ENCODE measurements at regions not wholly inside any gene's neighbourhood (a gene's known extent, or its start where the extent isn't known, plus 50 kb on each side); places are given as distances from the start of the nearest gene placed in this dataset.

DNA sequence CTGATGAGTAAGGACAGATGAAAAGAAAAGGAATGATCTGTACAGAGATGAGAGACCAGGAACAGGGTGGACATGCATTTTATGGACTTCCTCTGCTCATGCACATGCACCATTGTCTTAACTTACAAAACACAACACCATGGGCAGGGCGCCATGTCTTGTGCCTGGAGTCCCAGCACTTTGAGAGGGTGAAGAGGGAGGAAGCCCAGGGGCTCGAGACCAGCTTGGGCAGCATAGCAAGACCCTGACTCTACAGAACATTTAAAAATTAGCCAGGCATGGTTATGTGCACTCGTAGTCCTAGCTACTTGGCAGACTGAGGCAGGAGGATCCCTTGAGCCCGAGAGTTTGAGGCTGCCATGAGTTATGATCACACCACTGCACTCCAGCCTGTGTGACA lies 86.9 kb downstream of the ZFP36L2 start (continued):
- TF ChIP-seq ZNF331 (CRISPR knock-in tag; IDR thresholded peaks at IDR 0.05; ENCODE audit: low read depth) = no peak
- TF ChIP-seq, protein P1, sequence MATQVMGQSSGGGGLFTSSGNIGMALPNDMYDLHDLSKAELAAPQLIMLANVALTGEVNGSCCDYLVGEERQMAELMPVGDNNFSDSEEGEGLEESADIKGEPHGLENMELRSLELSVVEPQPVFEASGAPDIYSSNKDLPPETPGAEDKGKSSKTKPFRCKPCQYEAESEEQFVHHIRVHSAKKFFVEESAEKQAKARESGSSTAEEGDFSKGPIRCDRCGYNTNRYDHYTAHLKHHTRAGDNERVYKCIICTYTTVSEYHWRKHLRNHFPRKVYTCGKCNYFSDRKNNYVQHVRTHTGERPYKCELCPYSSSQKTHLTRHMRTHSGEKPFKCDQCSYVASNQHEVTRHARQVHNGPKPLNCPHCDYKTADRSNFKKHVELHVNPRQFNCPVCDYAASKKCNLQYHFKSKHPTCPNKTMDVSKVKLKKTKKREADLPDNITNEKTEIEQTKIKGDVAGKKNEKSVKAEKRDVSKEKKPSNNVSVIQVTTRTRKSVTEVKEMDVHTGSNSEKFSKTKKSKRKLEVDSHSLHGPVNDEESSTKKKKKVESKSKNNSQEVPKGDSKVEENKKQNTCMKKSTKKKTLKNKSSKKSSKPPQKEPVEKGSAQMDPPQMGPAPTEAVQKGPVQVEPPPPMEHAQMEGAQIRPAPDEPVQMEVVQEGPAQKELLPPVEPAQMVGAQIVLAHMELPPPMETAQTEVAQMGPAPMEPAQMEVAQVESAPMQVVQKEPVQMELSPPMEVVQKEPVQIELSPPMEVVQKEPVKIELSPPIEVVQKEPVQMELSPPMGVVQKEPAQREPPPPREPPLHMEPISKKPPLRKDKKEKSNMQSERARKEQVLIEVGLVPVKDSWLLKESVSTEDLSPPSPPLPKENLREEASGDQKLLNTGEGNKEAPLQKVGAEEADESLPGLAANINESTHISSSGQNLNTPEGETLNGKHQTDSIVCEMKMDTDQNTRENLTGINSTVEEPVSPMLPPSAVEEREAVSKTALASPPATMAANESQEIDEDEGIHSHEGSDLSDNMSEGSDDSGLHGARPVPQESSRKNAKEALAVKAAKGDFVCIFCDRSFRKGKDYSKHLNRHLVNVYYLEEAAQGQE (IDR thresholded peaks at IDR 0.05; ENCODE audit: unreplicated experiment) = no peak
- TF ChIP-seq POLR2AphosphoS5 (IDR thresholded peaks at IDR 0.05; ENCODE audit: low read depth) = no peak
- TF ChIP-seq ZNF114 (CRISPR knock-in tag; IDR thresholded peaks at IDR 0.05) = no peak
- TF ChIP-seq STAT1 (IDR thresholded peaks at IDR 0.05; ENCODE audit: unreplicated experiment) = no peak
- TF ChIP-seq CREB1 (CRISPR knock-in tag; IDR thresholded peaks at IDR 0.05; ENCODE audit: low read depth) = no peak
- no peak for TF ChIP-seq JUNB (IDR thresholded peaks at IDR 0.05; ENCODE audit: unreplicated experiment)
- TF ChIP-seq, protein P2, sequence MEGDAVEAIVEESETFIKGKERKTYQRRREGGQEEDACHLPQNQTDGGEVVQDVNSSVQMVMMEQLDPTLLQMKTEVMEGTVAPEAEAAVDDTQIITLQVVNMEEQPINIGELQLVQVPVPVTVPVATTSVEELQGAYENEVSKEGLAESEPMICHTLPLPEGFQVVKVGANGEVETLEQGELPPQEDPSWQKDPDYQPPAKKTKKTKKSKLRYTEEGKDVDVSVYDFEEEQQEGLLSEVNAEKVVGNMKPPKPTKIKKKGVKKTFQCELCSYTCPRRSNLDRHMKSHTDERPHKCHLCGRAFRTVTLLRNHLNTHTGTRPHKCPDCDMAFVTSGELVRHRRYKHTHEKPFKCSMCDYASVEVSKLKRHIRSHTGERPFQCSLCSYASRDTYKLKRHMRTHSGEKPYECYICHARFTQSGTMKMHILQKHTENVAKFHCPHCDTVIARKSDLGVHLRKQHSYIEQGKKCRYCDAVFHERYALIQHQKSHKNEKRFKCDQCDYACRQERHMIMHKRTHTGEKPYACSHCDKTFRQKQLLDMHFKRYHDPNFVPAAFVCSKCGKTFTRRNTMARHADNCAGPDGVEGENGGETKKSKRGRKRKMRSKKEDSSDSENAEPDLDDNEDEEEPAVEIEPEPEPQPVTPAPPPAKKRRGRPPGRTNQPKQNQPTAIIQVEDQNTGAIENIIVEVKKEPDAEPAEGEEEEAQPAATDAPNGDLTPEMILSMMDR (conservative IDR thresholded peaks at IDR 0.05; ENCODE audit: low read depth in 2 of 2) = no peak
- TF ChIP-seq NANOG (IDR thresholded peaks at IDR 0.05; ENCODE audit: borderline replicate concordance) = no peak

DNA sequence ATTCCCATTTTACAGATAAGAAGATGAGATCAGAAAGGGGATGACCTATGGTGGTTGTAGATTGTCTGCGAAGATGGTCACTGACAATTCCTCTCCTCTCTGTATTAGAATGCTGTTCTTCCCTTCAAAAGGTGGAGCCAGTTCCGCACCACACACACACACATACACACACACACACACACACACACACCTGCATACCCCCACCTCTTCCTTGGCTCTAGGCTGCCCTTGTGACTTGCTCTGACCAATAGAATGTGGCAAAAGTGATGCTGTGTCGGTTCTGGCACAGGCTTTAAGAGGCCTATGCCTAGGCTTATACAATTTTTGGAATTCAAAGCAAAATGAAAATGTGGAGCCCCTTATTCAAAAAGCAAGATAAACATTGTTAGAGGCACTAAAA lies 88.0 kb downstream of the ZFP36L2 start:
- H3K36me3 Mint-ChIP-seq (ENCODE audit: low read depth) = no peaks in the 10 kb centered on the region
- no peaks in the 10 kb centered on the region for H4K20me1 ChIP-seq (replicated peaks; ENCODE audit: insufficient read depth)
- no peaks in the 10 kb centered on the region for H3K36me3 ChIP-seq (ENCODE audit: insufficient read depth)
- no peaks in the 10 kb centered on the region for H3F3A ChIP-seq (replicated peaks; ENCODE audit: low read depth)
- no peak overlapping the region for H3K27ac ChIP-seq (ENCODE audit: low read depth)
- no peak overlapping the region for H3K4me3 Mint-ChIP-seq
- no peaks in the 10 kb centered on the region for H3K27me3 ChIP-seq (ENCODE audit: insufficient read depth)
- TF ChIP-seq, protein P2 (conservative IDR thresholded peaks at IDR 0.05; ENCODE audit: low read depth in 2 of 2) = no peak
- no peak for TF ChIP-seq STAT1 (IDR thresholded peaks at IDR 0.05; ENCODE audit: unreplicated experiment)
- no peak for TF ChIP-seq NANOG (IDR thresholded peaks at IDR 0.05; ENCODE audit: borderline replicate concordance)
- no peak for TF ChIP-seq ZNF114 (CRISPR knock-in tag; IDR thresholded peaks at IDR 0.05)
- H3K27me3 Mint-ChIP-seq (ENCODE audit: insufficient read depth, low read depth, poor library complexity) = peaks cover 11% of the 10 kb centered on the region
- no peaks in the 10 kb centered on the region for H3K9me3 Mint-ChIP-seq
- no peak overlapping the region; the same call in 1 of the 2 replicates for H2AFZ ChIP-seq
- H3K4me1 Mint-ChIP-seq = peaks cover 37% of the 10 kb centered on the region
- DNase-seq (ENCODE audit: low spot score) (no peak), ATAC-seq (no peak)
- no peak overlapping the region for H3K4me3 ChIP-seq
- H3K4me1 ChIP-seq (ENCODE audit: insufficient read depth) = peaks cover 20% of the 10 kb centered on the region
- H3K4me2 ChIP-seq = no peak overlapping the region
- no peaks in the 10 kb centered on the region for H3K9me2 ChIP-seq (ENCODE audit: insufficient read depth)
- H3K79me2 ChIP-seq (replicated peaks; ENCODE audit: insufficient read depth) = no peaks in the 10 kb centered on the region
- H3K27ac Mint-ChIP-seq = no peak overlapping the region; the same call in 1 of the 2 replicates

All from GM23338 (cell line).